DOHH2 (cell line): ENCODE measurements at regions not wholly inside any gene's neighbourhood (a gene's known extent, or its start where the extent isn't known, plus 50 kb on each side); places are given as distances from the start of the nearest gene placed in this dataset.

Source experiments
- H3F3A ChIP-seq: fragments of 200-600 bp; sonication (generic), shearing (Covaris generic); 2 replicates; pipeline ENCODE4 v1.6.0; 2016; ENCODE audit warnings: antibody characterized with exemption, mild to moderate bottlenecking; ENCODE audit not compliant: control insufficient read depth, insufficient read depth
- H3K27ac ChIP-seq: fragments of 200-600 bp; sonication (generic); 2 replicates; pipeline ENCODE4 v1.5.1; 2014; ENCODE audit warnings: low read depth, mild to moderate bottlenecking, low read length, moderate library complexity
- H3K27me3 ChIP-seq: fragments of 200-600 bp; sonication (generic); 2 replicates; pipeline ENCODE4 v1.6.1; 2014; ENCODE audit warnings: mild to moderate bottlenecking, low read length, mixed read lengths; ENCODE audit not compliant: control insufficient read depth
- H3K36me3 ChIP-seq: fragments of 200-600 bp; sonication (generic); 2 replicates; pipeline ENCODE4 v1.6.1; 2014; ENCODE audit warnings: mild to moderate bottlenecking, low read length, moderate library complexity, mixed read lengths; ENCODE audit not compliant: control insufficient read depth
- H3K4me1 ChIP-seq: fragments of 200-600 bp; sonication (generic); 2 replicates; pipeline ENCODE4 v1.6.1; 2014; ENCODE audit warnings: mild to moderate bottlenecking, low read length, mixed read lengths; ENCODE audit not compliant: control insufficient read depth
- H3K4me2 ChIP-seq: fragments of 200-600 bp; sonication (generic); 2 replicates; pipeline ENCODE4 v1.6.0; 2014; ENCODE audit warnings: mild to moderate bottlenecking, low read length, moderate library complexity
- H3K4me3 ChIP-seq: fragments of 200-600 bp; sonication (generic); 2 replicates; pipeline ENCODE4 v1.5.1; 2014; ENCODE audit warnings: mild to moderate bottlenecking, low read length, mixed read lengths
- H3K79me2 ChIP-seq: fragments of 200-600 bp; sonication (generic); 2 replicates; pipeline ENCODE4 v1.6.1; 2014; ENCODE audit warnings: mild to moderate bottlenecking, low read length, mixed read lengths; ENCODE audit not compliant: control insufficient read depth
- H3K9me2 ChIP-seq: fragments of 200-600 bp; sonication (generic); replicated peaks from 2 replicates; pipeline ENCODE4 v1.6.1; 2014; ENCODE audit warnings: mild to moderate bottlenecking, low read length, mixed read lengths; ENCODE audit not compliant: control insufficient read depth
- H3K9me3 ChIP-seq: fragments of 200-600 bp; sonication (generic); 2 replicates; pipeline ENCODE4 v1.6.1; 2014; ENCODE audit warnings: antibody characterized with exemption, low read length, mixed read lengths; ENCODE audit not compliant: control insufficient read depth, insufficient read depth
- H4K20me1 ChIP-seq: fragments of 200-600 bp; sonication (generic); 2 replicates; pipeline ENCODE4 v1.6.0; 2014; ENCODE audit warnings: low read depth, mild to moderate bottlenecking, antibody characterized with exemption, low read length, moderate library complexity; ENCODE audit not compliant: control insufficient read depth, insufficient read depth
- CTCF ChIP-seq: fragments of 200-600 bp; sonication (generic); IDR thresholded peaks from one replicate; pipeline ENCODE4 v1.5.1; 2014; ENCODE audit warnings: antibody characterized with exemption, mild to moderate bottlenecking, low read depth, low read length; ENCODE audit not compliant: poor library complexity, severe bottlenecking
- EZH2phosphoT487 ChIP-seq: fragments of 200-600 bp; sonication (generic); IDR thresholded peaks from 2 replicates; pipeline ENCODE4 v1.6.1; 2017; ENCODE audit warnings: borderline replicate concordance, mild to moderate bottlenecking, antibody characterized with exemption, low read length, moderate library complexity, mixed read lengths

GRCh38 chr2:59674100-59674499 is 879.4 kb downstream of the BCL11A start:
- no peaks in the 10 kb centered on the region for H3K9me2 ChIP-seq
- H3K4me2 ChIP-seq, result no peak overlapping the region
- no peak overlapping the region for H3K27ac ChIP-seq
- H3K9me3 ChIP-seq, result no peaks in the 10 kb centered on the region
- H3K27me3 ChIP-seq, result no peaks in the 10 kb centered on the region
- TF ChIP-seq EZH2phosphoT487, result no peak
- no peak for TF ChIP-seq CTCF
- H3K79me2 ChIP-seq, result no peaks in the 10 kb centered on the region
- H3F3A ChIP-seq, result no peaks in the 10 kb centered on the region
- H3K4me3 ChIP-seq, result no peak overlapping the region
- no peaks in the 10 kb centered on the region for H3K36me3 ChIP-seq
- H3K4me1 ChIP-seq, result peaks cover 3% of the 10 kb centered on the region; the same call in 1 of the 2 replicates
- no peaks in the 10 kb centered on the region for H4K20me1 ChIP-seq

GRCh38 chr2:59665021-59665420 is 888.4 kb downstream of the BCL11A start:
- Histone ChIP-seq H3K79me2 (no peaks in the 10 kb centered on the region), H3K4me1 (no peaks in the 10 kb centered on the region)
- TF ChIP-seq CTCF (no peak), EZH2phosphoT487 (no peak)

GRCh38 chr2:59662127-59662861 is 891.2 kb downstream of the BCL11A start:
- Histone ChIP-seq H3K4me2 (no peak overlapping the region), H3K79me2 (no peaks in the 10 kb centered on the region), H3K9me2 (no peaks in the 10 kb centered on the region), H4K20me1 (no peaks in the 10 kb centered on the region), H3K36me3 (no peaks in the 10 kb centered on the region), H3K9me3 (no peaks in the 10 kb centered on the region), H3K4me1 (no peaks in the 10 kb centered on the region), H3K27me3 (0 out of 2 replicates have a peak, but pooled peaks cover 2% of the 10 kb centered on the region), H3F3A (no peaks in the 10 kb centered on the region), H3K27ac (no peak overlapping the region), H3K4me3 (no peak overlapping the region)
- no peak for TF ChIP-seq EZH2phosphoT487
- TF ChIP-seq CTCF, result no peak

More at GRCh38 chr2:59665021-59665420, 888.4 kb downstream of the BCL11A start:
- H3K9me2 ChIP-seq, result no peaks in the 10 kb centered on the region
- 0 out of 2 replicates have a peak, but pooled peaks cover 2% of the 10 kb centered on the region for H3K27me3 ChIP-seq
- no peaks in the 10 kb centered on the region for H3F3A ChIP-seq
- H3K27ac ChIP-seq, result no peak overlapping the region
- H3K4me3 ChIP-seq, result no peak overlapping the region
- H3K9me3 ChIP-seq, result no peaks in the 10 kb centered on the region
- no peaks in the 10 kb centered on the region for H3K36me3 ChIP-seq
- no peak overlapping the region for H3K4me2 ChIP-seq
- no peaks in the 10 kb centered on the region for H4K20me1 ChIP-seq
